HepG2 (cell line): ENCODE measurements at regions not wholly inside any gene's neighbourhood (a gene's known extent, or its start where the extent isn't known, plus 50 kb on each side); places are given as distances from the start of the nearest gene placed in this dataset.

ENCODE experiments used
- GLI4 ChIP-seq: sonication (generic); formaldehyde crosslinking; IDR thresholded peaks from 2 replicates; pipeline ENCODE4 v1.5.1; 2020; ENCODE audit warnings: missing genetic modification reagents, mild to moderate bottlenecking, moderate library complexity, borderline replicate concordance
- NCOA2 ChIP-seq: sonication (generic); formaldehyde crosslinking; IDR thresholded peaks from 2 replicates; pipeline ENCODE4 v1.8.0; 2022; ENCODE audit warnings: inconsistent platforms
- NFYB ChIP-seq: sonication (generic); formaldehyde crosslinking; IDR thresholded peaks from 2 replicates; pipeline ENCODE4 v1.4.0; 2020; ENCODE audit warnings: missing genetic modification reagents
- NPAS2 ChIP-seq: sonication (generic); formaldehyde crosslinking; IDR thresholded peaks from 2 replicates; pipeline ENCODE4 v1.8.0; 2022; ENCODE audit warnings: mild to moderate bottlenecking, missing genetic modification reagents, borderline replicate concordance
- SNAPC4 ChIP-seq: sonication (generic); formaldehyde crosslinking; IDR thresholded peaks from 2 replicates; pipeline ENCODE4 v1.4.0; 2020; ENCODE audit warnings: mild to moderate bottlenecking, missing genetic modification reagents
- SOX5 ChIP-seq: IDR thresholded peaks from 2 replicates; pipeline ENCODE4 v1.6.1; 2016; ENCODE audit warnings: borderline replicate concordance
- SRSF4 ChIP-seq: fragments of 200-400 bp; formaldehyde crosslinking; IDR thresholded peaks from one replicate; pipeline ENCODE4 v1.6.1; 2018; ENCODE audit warnings: mild to moderate bottlenecking, low read depth, low read length, moderate library complexity; ENCODE audit not compliant: poor library complexity, severe bottlenecking
- TF ChIP-seq, protein P1 (sequence below): sonication (generic); formaldehyde crosslinking; IDR thresholded peaks from 2 replicates; pipeline ENCODE4 v1.8.1; 2023; ENCODE audit warnings: mild to moderate bottlenecking, missing genetic modification reagents

- TF ChIP-seq SNAPC4 (CRISPR knock-in tag) (no peak), NFYB (CRISPR knock-in tag) (no peak), GLI4 (CRISPR knock-in tag) (no peak), NCOA2 (CRISPR knock-in tag) (no peak), SRSF4 (no peak), SOX5 (CRISPR knock-in tag) (no peak), NPAS2 (CRISPR knock-in tag) (no peak)
- TF ChIP-seq, protein P1, sequence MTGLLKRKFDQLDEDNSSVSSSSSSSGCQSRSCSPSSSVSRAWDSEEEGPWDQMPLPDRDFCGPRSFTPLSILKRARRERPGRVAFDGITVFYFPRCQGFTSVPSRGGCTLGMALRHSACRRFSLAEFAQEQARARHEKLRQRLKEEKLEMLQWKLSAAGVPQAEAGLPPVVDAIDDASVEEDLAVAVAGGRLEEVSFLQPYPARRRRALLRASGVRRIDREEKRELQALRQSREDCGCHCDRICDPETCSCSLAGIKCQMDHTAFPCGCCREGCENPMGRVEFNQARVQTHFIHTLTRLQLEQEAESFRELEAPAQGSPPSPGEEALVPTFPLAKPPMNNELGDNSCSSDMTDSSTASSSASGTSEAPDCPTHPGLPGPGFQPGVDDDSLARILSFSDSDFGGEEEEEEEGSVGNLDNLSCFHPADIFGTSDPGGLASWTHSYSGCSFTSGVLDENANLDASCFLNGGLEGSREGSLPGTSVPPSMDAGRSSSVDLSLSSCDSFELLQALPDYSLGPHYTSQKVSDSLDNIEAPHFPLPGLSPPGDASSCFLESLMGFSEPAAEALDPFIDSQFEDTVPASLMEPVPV (CRISPR knock-in tag): no peak
- TF ChIP-seq, all 625 proteins: peak for 0
Measured at GRCh38 chr5:77936365-77936693, 160.2 kb upstream of the TBCA start (continued).
